Endothelial cell of umbilical vein (primary cell): ENCODE measurements at regions not wholly inside any gene's neighbourhood (a gene's known extent, or its start where the extent isn't known, plus 50 kb on each side); places are given as distances from the start of the nearest gene placed in this dataset.

Source experiments
- BruUV-seq: library from RNA; stranded (reverse); fragments of 400-500 nt; replicated peaks from 2 replicates; lab custom pipeline; 2021; lab: Mats Ljungman, UMichigan
- CTCF ChIA-PET: fragments of 300-600, 350-600 bp; sonication (Branson Sonifier 250); formaldehyde crosslinking; loops from one replicate; lab custom pipeline; 2021; ENCODE audit warnings: antibody characterized with exemption, inconsistent platforms; lab: Charles Lee
- POLR2A ChIA-PET: fragments of 300-600, 350-600 bp; sonication (Branson Sonifier 250); formaldehyde crosslinking; loops from one replicate; lab custom pipeline; 2021; ENCODE audit warnings: antibody characterized with exemption, inconsistent platforms; lab: Charles Lee
- DNase-seq: peaks from one replicate; pipeline ENCODE4 v3.0.0-alpha.2; 2011; ENCODE audit warnings: low read depth, low spot score
- FAIRE-seq: peaks from 2 replicates; lab custom pipeline; 2011; peaks lifted over from hg19 to GRCh38; lab: Jason Lieb, UNC
- H2AFZ ChIP-seq: 2 replicates; pipeline ENCODE4 v1.6.0; 2012; ENCODE audit warnings: low read depth, low read length, control low read depth, inconsistent platforms
- H3K27ac ChIP-seq: 2 replicates; pipeline ENCODE4 v1.5.1; 2011; ENCODE audit warnings: low read depth, mild to moderate bottlenecking, control low read depth, low read length, moderate library complexity; ENCODE audit not compliant: insufficient read depth
- H3K27me3 ChIP-seq, 2 experiments: 2 replicates each; pipeline versions ENCODE4 v1.6.0 to v1.6.1; 2011; ENCODE audit warnings: low read length in 2 of 2, mixed read lengths in 1 of 2; ENCODE audit not compliant: control insufficient read depth in 2 of 2, insufficient read depth in 2 of 2
- H3K36me3 ChIP-seq, 2 experiments: 2 replicates in 1 of 2; 3 replicates in 1 of 2; pipeline ENCODE4 v1.5.1; 2011; ENCODE audit warnings: low read length in 2 of 2, mild to moderate bottlenecking in 1 of 2, moderate library complexity in 1 of 2; ENCODE audit not compliant: control insufficient read depth in 2 of 2, insufficient read depth in 2 of 2; ENCODE audit errors: extremely low read depth in 1 of 2
- H3K4me1 ChIP-seq: 3 replicates; pipeline ENCODE4 v1.5.1; 2011; ENCODE audit warnings: mild to moderate bottlenecking, low read length; ENCODE audit not compliant: control insufficient read depth, insufficient read depth; ENCODE audit errors: extremely low read depth
- H3K4me2 ChIP-seq: 2 replicates; pipeline ENCODE4 v1.6.1; 2011; ENCODE audit warnings: low read length, control low read depth, mixed read lengths; ENCODE audit not compliant: insufficient read depth
- H3K4me3 ChIP-seq, 3 experiments: fragments of 200-600 bp in 1 of 3; sonication (generic), shearing (Covaris generic) in 1 of 3; replicated peaks in 1 of 3; 2 replicates each; pipeline ENCODE4 v1.5.1; 2011 to 2016; ENCODE audit warnings: control low read depth in 3 of 3, low read length in 3 of 3, mild to moderate bottlenecking in 2 of 3, inconsistent platforms in 1 of 3, low read depth in 1 of 3, moderate library complexity in 1 of 3; ENCODE audit not compliant: insufficient read depth in 1 of 3
- H3K79me2 ChIP-seq: 2 replicates; pipeline ENCODE4 v1.6.0; 2012; ENCODE audit warnings: low read length, inconsistent platforms; ENCODE audit not compliant: control insufficient read depth, insufficient read depth
- H3K9ac ChIP-seq: replicated peaks from 2 replicates; pipeline ENCODE3; 2011; ENCODE audit warnings: low read length, control low read depth; ENCODE audit not compliant: insufficient read depth; ENCODE audit errors: extremely low read depth
- H3K9me1 ChIP-seq: replicated peaks from 3 replicates; pipeline ENCODE4 v1.6.0; 2011; ENCODE audit warnings: mild to moderate bottlenecking, low read length; ENCODE audit not compliant: control insufficient read depth, insufficient read depth; ENCODE audit errors: extremely low read depth
- H3K9me3 ChIP-seq: replicated peaks from 2 replicates; pipeline ENCODE4 v1.5.1; 2012; ENCODE audit warnings: low read length, inconsistent platforms; ENCODE audit not compliant: control insufficient read depth, insufficient read depth
- H4K20me1 ChIP-seq: replicated peaks from 2 replicates; pipeline ENCODE3; 2011; ENCODE audit warnings: mild to moderate bottlenecking, low read length; ENCODE audit not compliant: control insufficient read depth, insufficient read depth; ENCODE audit errors: extremely low read depth
- CTCF ChIP-seq, 2 donors: IDR thresholded peaks; 1 replicate in 1 of 2; 2 replicates in 1 of 2; pipeline ENCODE4 v1.5.1; 2011; ENCODE audit warnings: low read length in 2 of 2, mild to moderate bottlenecking in 2 of 2, moderate library complexity in 2 of 2, control low read depth in 1 of 2, inconsistent platforms in 1 of 2, low read depth in 1 of 2; ENCODE audit not compliant: insufficient read depth in 1 of 2; ENCODE audit errors: extremely low read depth in 1 of 2
- EZH2 ChIP-seq: IDR thresholded peaks from 2 replicates; pipeline ENCODE4 v1.6.1; 2012; ENCODE audit warnings: borderline replicate concordance, low read depth, mild to moderate bottlenecking, moderate library complexity, low read length, inconsistent platforms; ENCODE audit not compliant: severe bottlenecking
- FOS ChIP-seq: IDR thresholded peaks from 2 replicates; pipeline ENCODE4 v1.6.1; 2011; ENCODE audit warnings: mild to moderate bottlenecking, low read length, moderate library complexity, borderline replicate concordance; ENCODE audit not compliant: insufficient read depth
- GATA2 ChIP-seq: IDR thresholded peaks from 2 replicates; pipeline ENCODE4 v1.7.0; 2011; ENCODE audit warnings: low read depth, mild to moderate bottlenecking, moderate library complexity, mixed read lengths, low read length; ENCODE audit not compliant: insufficient read length, insufficient read depth
- JUN ChIP-seq: IDR thresholded peaks from 2 replicates; pipeline ENCODE4 v1.6.1; 2011; ENCODE audit warnings: borderline replicate concordance, low read depth; ENCODE audit not compliant: insufficient read length, insufficient read depth
- MAX ChIP-seq: IDR thresholded peaks from 2 replicates; pipeline ENCODE4 v1.6.1; 2011; ENCODE audit not compliant: insufficient read depth, insufficient read length
- MYC ChIP-seq: IDR thresholded peaks from one replicate; pipeline ENCODE4 v1.6.1; 2011; ENCODE audit warnings: mild to moderate bottlenecking, low read depth, low read length
- POLR2A ChIP-seq: IDR thresholded peaks from 2 replicates; pipeline ENCODE4 v1.6.1; 2012; ENCODE audit warnings: low read depth, mild to moderate bottlenecking, control low read depth, low read length
- POLR2AphosphoS5 ChIP-seq: IDR thresholded peaks from 2 replicates; pipeline ENCODE4 v1.6.1; 2012; ENCODE audit warnings: low read depth, mild to moderate bottlenecking, control low read depth, low read length, moderate library complexity; ENCODE audit not compliant: insufficient read depth
- dilution Hi-C: fragments of 300-500 bp; cut with MboI; formaldehyde crosslinking; loops from one replicate; pipeline ENCODE4 v1.15.0; 2019; ENCODE audit warnings: low sequenced_read_pairs; ENCODE audit not compliant: extremely low pct_ligation_motif_present
- intact Hi-C: fragments of 100-400 bp; cut with micrococcal nuclease; formaldehyde crosslinking; loops from one replicate; pipeline ENCODE4 v1.10.0; 2022

- no peaks in the 10 kb centered on the region for H3K36me3 ChIP-seq
- no peaks in the 10 kb centered on the region for H3K9me3 ChIP-seq
- H4K20me1 ChIP-seq = no peaks in the 10 kb centered on the region
- intact Hi-C loops = no loop called here
- H3K79me2 ChIP-seq = no peaks in the 10 kb centered on the region
- POLR2A ChIA-PET = no interaction called here
- no peak overlapping the region for H3K27ac ChIP-seq
- FAIRE-seq (no peak), DNase-seq (no peak)
- H3K9me1 ChIP-seq = no peaks in the 10 kb centered on the region
- BruUV-seq = no TSS peak
- H3K4me3 ChIP-seq = no peak overlapping the region
- CTCF ChIA-PET = no interaction called here
- H3K27me3 ChIP-seq = peaks cover 15 to 18% of the 10 kb centered on the region in 2 experiments
- no peak overlapping the region for H3K4me2 ChIP-seq
- dilution Hi-C loops = no loop called here
- TF ChIP-seq CTCF (IDR thresholded peaks at IDR 0.05; ENCODE audit: extremely low read depth in 1 of 2, insufficient read depth in 1 of 2, low read depth in 1 of 2, low read length in 2 of 2) (no peak), EZH2 (no peak), POLR2AphosphoS5 (no peak), MAX (no peak), GATA2 (no peak), POLR2A (no peak), FOS (no peak), MYC (no peak), JUN (no peak)
- H2AFZ ChIP-seq = no peak overlapping the region
- H3K4me1 ChIP-seq = no peaks in the 10 kb centered on the region
- H3K9ac ChIP-seq = no peak overlapping the region
These were observed 147.7 kb upstream of the APCDD1 start for GRCh38 chr18:10306779-10307178.
